Sigmoid colon (tissue), 3 donors: ENCODE measurements at regions not wholly inside any gene's neighbourhood (a gene's known extent, or its start where the extent isn't known, plus 50 kb on each side); places are given as distances from the start of the nearest gene placed in this dataset.

Experiments used
- POLR2A ChIP-seq, 2 donors: fragments of 450-650 bp; IDR thresholded peaks; one replicate each; pipeline ENCODE4 v1.6.1; 2016; ENCODE audit warnings: antibody characterized with exemption in 2 of 2, mild to moderate bottlenecking in 2 of 2, moderate library complexity in 2 of 2
- TF ChIP-seq, protein P1 (sequence below), 4 experiments: fragments of 450-650 bp in 3 of 4; fragments of 200-600 bp in 1 of 4; IDR thresholded peaks; one replicate each; pipeline ENCODE4 v1.5.1; 2016 to 2019; ENCODE audit warnings: antibody characterized with exemption in 4 of 4, mild to moderate bottlenecking in 3 of 4, moderate library complexity in 2 of 4

DNA sequence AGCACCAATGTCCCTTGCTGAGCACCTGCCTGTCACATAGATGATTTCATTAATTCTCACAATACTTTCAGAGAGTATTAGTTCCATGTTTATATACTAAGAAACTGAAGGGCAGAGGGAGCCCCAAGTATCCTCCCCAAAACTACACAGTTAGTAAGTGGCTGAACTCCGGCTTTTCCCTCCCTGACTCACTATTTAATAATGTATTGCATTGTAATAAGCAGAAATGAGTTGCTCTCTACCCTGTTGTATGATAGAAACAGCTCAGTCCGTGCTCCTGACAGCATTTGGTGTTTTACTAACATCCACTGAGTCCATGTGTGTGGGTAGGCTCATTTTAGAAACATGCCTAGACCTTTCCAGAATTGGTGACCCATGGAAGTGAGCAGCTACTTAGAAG, 76.8 kb downstream of the OLIG3 start:
- TF ChIP-seq, protein P1, sequence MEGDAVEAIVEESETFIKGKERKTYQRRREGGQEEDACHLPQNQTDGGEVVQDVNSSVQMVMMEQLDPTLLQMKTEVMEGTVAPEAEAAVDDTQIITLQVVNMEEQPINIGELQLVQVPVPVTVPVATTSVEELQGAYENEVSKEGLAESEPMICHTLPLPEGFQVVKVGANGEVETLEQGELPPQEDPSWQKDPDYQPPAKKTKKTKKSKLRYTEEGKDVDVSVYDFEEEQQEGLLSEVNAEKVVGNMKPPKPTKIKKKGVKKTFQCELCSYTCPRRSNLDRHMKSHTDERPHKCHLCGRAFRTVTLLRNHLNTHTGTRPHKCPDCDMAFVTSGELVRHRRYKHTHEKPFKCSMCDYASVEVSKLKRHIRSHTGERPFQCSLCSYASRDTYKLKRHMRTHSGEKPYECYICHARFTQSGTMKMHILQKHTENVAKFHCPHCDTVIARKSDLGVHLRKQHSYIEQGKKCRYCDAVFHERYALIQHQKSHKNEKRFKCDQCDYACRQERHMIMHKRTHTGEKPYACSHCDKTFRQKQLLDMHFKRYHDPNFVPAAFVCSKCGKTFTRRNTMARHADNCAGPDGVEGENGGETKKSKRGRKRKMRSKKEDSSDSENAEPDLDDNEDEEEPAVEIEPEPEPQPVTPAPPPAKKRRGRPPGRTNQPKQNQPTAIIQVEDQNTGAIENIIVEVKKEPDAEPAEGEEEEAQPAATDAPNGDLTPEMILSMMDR (IDR thresholded peaks at IDR 0.05) = no peak
- no peak for TF ChIP-seq POLR2A (IDR thresholded peaks at IDR 0.05)
